CD4-positive, alpha-beta T cell treated with Interleukin-6 at 100 ng/mL for 8 hours (primary cell): ENCODE measurements at regions not wholly inside any gene's neighbourhood (a gene's known extent, or its start where the extent isn't known, plus 50 kb on each side); places are given as distances from the start of the nearest gene placed in this dataset.
"Not testable (repeated sequence)": the region's sequence is repeated elsewhere in the genome, so short reads cannot be mapped to it uniquely, and the experiment has no call there.

Source experiments
- DNase-seq: peaks from one replicate; pipeline ENCODE4 v3.0.0-alpha.2; 2020; ENCODE audit warnings: mixed read lengths, low spot score

DNA sequence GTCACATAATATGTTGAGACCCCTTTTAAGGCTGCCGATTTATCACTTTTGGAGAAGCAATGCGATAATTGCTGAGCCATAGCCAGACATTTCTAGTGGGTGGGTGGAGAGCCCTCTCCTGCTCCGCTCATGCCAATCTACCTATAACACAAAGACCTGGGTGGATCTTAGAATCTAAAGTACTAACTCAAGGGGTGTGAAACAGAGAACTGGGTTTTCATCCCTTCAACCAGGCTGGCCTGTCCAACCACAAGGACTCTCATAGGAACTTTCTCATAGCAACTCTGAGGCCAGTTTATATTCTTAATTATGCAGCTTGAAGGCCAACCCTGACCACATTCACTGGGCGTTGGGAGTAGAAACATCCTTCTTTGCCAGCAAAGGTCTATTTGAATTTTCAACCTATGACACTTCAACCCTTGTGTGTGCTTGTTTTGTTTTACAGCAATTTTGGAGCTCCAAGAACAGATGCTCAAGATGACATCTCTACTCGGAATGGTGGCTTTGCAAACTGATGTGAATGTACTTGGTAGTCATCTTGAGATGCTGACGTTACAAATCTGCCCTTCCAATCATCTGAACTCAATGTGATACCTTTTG, 1198.2 kb upstream of the AUTS2 start:
- DNase-seq = no peak

DNA sequence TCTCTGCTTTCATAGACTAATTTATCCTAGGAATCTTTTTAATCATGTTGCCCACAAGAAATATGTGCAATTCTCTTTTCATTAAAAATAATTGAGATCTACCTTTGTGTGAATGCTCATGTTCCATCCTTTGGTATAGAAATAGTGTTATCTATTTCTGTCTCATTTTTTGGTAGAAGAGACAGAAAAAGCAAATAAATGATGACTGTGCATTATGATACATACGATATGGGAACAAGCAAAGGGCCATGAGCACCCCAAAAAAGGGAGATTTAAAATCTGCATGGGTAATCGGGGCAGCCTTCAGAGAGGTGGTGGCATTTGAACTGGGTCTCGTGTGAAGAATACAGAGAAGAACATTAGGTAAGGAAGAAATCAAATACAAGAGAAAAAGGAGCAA, 1197.5 kb upstream of the AUTS2 start:
- DNase-seq = no peak

DNA sequence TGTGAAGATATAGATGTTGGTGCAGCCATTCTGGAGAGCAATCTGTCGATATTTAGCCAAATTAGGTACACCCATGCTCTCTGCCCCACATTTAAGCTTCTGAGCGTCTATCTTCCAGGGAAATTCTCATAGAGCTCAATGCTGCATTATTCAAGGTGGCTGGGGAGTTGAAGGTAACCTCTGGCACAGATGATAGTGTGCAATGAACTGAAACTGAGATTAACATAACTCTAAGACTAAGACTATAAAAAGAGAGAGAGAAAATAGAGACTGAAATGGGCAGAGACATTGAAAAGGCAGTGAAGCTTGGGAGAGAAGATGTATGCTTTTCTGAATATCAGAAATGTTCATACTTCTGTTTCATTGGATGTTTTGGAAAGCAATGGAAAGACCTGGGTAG, 1197.0 kb upstream of the AUTS2 start:
- no peak for DNase-seq

DNA sequence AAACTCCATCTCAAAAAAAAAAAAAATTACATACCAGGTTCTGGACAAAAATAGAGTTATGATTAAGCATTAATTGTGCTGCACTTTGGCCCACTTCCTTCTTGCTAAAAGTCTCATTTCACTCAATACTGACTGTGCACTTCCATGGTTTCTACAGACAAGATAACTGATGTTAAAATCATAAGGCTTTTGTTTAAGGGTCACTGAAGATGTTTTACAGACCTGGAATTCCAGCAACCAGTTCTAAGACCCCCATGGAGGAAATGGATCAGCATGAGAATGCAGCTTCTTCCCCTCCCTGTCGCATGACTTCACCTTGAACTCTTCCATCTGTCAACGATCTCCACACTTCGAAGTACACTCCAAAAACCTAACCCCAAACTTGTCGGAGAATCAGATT, 1191.8 kb upstream of the AUTS2 start:
- no peak for DNase-seq

DNA sequence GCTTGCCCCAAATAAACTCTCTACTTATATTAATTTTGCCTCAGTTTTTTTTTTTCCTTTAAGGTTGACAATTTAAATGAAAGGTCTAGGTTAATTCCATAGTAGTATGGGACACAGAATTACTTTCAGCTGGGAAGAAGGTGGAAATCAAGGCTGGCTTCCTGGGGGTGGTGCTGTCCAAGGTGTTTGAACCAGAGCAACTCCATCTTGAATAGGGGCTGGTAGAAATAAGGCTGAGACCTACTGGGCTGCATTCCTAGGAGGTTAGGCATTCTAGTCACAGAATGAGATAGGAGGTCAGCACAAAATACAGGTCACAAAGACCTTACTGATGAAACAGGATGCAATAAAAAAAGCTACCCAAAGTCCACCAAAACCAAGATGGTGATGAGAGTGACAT, 1190.8 kb upstream of the AUTS2 start:
- DNase-seq = no peak

DNA sequence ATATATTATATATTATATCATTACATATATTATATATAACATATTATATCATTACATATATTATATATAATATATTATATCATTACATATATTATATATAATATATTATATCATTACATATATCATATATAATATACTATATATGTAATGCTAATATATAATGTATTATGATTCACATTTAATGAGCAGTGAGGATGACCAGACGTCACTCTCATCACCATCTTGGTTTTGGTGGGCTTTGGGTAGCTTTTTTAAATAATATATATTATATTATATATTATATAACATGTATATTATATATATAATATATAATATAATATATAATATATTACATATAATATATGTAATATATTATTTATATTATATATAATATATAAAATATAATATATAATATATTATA, 1189.4 kb upstream of the AUTS2 start:
- DNase-seq = no peak

DNA sequence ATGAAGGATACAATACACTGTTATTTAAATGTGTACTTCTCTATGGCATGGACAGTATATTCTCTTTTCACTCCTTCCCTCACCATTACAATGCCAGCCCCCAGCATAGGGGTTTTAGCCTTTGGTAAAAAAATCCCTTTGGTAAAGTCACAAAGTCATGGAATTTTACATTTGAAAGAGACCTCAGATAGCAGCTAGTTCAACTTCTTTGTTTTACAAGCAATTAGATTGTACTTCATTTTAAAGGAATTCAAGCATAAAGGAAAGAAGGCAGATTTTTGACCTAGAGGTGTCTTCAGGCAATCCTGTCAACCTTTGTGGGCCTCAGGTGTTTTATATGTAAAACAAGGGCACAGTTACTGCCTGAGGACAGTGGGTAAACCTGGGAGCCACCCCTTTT, 1188.4 kb upstream of the AUTS2 start:
- no peak for DNase-seq

DNA sequence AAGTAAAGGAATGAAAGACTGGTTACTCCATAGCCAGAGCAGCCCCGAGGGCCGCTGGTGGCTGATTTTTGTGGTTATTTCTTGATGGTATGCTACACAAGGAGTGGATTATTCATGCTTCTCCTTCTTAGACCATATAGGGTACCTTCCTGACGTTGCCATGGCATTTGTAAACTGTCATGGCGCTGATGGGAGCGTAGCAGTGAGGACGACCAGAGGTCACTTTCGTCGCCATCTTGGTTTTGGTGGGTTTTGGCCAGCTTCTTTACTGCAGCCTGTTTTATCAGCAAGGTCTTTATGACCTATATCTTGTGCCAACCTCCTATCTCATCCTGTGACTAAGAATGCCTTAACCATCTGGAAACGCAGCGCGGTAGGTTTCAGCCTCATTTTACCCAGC, 1187.6 kb upstream of the AUTS2 start:
- not testable (repeated sequence) for DNase-seq

DNA sequence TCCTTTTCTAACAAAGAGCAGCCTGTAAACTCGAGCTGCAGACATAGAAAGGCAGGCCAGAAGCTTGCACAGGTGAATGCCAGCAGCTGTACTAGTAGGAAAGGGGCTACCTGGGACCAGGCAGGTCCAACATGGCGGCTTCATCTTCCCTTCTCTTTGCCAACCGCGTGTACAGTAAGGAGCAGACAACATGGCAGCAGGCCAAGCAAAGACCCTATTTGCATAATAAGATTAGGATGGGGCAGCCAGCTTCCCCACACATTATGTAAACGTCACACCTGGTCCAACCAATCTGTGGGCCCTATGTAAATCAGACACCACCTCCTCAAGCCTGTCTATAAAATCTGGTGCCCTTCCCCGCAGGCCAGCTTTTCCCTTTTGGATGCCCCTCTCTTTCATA, 1186.5 kb upstream of the AUTS2 start:
- no peak for DNase-seq

DNA sequence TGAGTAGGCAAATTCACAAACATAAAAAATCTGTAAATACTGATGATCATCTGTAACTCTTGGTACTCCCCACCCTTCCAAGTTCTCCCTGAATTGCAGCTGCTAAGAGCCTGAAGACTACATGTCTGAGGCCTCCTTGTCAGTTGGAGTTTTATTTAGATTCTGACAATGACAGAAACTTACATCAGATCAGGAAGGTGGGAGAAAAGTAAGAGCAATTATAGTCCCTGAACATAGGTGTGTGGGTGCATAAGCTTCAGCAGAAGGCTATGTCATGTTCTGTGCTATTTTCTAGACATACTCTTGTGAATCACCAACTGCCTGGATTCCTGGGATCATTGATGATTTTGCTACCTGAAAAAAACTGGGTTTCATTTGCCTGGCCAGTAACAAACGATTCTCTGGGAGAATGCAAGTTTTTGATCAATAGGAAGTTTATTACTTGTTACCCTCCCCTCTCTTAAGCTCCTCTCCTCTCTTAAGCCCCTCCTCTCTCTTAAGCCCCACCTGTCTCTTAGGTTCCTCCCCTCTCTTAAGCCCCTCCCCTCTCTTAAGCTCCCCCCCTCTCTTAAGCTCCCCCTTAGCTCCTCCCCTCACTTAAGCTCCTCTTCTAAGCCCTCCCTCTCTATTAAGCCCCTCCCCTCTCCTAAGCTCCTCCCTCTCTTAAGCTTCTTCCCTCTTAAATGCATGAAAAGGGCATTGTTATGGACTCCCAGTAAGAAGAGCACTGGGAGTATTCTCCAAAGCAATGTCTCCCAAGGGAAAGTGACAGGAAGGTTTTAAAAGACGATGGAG, 1183.4 kb upstream of the AUTS2 start:
- DNase-seq = no peak

DNA sequence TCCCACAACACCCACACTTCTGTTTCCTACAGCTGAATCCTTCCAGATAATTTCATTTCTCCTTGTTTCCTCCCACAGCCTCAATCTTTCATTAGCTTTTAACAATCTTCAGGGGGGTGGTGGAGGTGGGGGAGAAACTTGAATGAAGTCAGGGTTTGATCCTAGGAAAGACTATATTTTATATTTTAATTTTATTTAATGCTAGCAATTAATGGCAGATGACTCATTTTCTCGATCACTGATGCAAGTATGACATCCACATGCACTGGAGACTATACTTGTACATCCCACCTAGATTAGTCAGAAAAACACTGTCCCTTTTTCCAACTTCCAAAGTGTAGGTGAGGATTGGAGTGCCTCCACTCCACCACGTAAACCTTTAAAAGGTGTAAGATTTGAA, 1181.3 kb upstream of the AUTS2 start:
- DNase-seq = no peak

DNA sequence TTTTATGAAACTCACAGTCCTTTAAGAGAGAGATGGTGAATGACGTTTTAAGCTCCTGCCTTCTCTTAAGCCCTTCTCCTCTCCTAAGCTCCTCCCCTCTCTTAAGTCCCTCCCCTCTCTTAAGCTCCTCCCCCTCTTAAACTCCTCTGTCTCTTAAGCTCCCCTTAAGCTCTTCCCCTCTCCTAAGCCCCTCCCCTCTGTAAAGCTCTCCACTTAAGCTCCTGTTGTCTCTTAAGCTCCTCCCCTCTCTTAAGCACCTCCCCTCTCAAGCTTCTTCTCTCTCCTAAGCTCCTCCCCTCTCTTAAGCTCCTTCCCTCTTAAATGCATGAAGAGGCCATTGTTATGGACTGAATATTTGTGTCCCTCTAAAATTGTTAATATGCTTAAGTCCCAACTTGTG, 1180.6 kb upstream of the AUTS2 start:
- no peak for DNase-seq

DNA sequence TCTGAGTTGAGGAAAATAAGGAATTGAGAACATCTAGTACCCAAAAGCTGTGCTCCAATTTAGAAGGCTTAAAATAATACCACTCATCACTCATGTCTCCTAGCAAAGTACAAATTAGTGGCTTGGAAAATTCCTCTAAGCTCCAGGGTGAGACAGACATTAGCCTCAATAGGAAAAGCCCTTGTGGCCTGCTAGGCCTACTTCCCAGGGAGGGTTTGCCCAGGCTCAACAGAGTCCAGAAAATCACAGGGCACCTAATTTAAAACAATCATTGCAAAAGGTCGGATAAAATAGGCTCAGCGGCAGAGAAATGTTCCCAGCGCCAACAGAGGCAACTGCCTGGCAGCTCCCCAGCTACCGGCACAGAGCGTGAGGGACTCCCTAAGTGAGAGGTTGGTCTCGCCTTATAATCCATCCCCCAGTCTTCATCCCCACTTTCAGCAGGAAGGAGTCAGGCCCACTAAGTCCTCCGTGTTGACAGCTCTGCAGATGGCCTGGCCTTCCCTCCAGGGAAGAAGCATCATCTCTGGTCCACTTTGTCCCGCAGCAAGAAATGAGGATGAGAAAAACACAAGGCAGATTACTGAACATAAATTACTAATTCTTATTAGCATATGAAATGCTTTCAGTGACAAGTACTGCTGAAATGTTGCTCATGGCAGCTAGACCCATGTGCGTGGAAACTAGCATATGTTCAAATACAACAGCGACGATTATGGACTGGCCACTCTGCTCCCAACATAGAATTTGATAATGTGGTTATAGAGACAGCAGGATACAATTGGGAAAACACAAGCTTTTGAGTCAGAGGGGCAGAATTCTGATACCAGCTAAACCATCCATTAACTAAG, 1177.7 kb upstream of the AUTS2 start:
- no peak for DNase-seq

DNA sequence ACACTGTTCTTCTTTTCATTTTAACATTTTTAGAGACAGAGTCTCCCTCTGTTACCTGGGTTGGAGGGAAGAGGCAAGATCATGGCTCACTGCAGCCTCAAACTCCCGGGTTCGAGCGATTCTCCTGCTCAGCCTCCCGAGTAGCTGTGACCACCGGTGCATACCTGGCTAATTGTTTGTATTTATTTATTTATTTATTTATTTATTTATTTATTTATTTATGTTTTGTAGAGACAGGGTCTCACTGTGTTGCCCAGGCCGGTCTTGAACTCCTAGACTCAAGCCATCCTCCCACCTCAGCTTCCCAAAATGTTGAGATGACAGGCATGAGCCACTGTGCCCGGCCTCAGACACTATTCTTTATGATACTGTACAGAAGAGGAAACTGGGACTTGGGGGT, 1176.6 kb upstream of the AUTS2 start:
- DNase-seq = no peak

DNA sequence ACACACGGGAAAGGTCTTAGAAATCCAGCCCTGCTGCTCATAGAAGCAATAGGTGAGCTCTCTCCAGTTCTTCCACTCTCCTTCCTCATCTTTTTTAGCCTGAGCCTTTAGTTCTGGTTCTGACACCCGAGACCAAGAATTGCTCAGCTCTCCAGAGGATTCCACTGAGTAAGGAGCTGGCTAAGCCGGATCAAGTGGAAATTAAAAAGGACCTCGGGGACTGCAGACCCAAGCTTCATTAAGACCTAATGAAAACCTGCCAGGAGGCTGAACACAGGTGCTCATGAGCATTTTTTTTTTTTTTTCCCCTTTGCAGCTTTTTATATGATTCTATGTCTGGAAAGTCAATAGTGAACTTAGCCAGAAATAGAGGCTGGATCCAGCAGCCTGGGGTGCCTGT, 1176.0 kb upstream of the AUTS2 start:
- DNase-seq = no peak

DNA sequence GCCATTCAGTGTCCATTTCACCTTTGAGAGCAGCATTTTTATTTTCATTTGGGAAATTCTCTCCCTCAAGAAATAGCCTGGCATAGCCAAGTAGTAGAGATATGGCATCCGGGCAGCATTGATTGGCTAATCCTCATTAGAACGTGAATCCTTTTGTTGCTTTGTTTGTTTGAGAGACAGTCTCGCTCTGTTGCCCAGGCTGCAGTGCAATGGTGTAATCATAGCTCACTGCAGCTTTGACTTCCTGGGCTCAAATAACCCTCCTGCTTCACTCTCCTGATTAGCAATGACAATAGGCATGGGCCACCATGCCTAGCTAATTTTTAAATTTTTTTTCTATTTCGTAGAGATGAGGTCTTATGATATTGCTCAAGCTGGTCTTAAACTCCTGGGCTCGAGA, 1174.9 kb upstream of the AUTS2 start:
- DNase-seq = no peak

DNA sequence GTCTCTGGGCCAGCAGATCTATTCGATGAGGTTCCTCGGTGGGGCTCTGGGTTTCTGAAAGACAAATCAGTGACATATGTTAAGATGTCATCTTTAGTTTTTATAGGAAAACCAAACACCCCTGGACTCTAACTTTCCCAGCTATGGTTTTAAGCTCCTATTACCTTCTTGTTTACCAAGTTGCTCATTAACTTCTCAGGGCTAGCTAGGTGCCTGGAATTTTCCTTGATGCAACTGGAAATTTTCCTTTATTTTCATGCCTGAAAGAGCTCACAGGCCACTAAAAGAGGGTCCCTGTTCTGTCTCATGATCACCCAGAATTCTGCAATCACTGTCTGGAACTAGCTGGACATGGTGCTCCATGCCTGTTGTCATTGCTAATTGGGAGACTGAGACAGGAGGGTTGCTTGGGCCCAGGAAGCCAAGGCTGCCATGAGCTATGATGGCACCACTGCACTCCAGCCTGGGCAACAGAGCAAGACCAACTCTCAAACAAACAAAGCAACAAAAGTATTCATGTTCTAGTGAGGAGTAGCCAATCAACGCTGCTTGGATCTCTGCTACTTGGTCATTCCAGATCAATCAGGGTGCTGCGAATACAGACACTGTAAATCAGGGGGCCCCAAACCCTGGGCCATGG, 1173.5 kb upstream of the AUTS2 start:
- no peak for DNase-seq

DNA sequence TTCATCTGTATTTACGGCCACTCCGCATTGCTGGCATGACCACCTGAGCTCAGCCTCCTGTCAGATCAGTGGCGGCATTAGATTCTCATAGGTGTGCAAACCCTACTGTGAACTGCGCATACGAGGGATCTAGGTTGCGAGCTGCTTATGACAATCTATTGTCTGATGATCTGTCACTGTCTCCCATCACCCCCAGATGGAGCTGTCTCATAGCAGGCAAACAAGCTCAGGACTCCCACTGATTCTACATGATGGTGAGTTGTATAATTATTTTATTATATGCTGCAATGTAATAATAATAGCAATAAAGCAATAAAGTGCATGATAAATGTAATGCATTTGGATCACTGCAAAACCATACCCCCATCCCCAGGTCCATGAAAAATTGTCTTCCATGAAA, 1172.9 kb upstream of the AUTS2 start:
- DNase-seq = no peak

DNA sequence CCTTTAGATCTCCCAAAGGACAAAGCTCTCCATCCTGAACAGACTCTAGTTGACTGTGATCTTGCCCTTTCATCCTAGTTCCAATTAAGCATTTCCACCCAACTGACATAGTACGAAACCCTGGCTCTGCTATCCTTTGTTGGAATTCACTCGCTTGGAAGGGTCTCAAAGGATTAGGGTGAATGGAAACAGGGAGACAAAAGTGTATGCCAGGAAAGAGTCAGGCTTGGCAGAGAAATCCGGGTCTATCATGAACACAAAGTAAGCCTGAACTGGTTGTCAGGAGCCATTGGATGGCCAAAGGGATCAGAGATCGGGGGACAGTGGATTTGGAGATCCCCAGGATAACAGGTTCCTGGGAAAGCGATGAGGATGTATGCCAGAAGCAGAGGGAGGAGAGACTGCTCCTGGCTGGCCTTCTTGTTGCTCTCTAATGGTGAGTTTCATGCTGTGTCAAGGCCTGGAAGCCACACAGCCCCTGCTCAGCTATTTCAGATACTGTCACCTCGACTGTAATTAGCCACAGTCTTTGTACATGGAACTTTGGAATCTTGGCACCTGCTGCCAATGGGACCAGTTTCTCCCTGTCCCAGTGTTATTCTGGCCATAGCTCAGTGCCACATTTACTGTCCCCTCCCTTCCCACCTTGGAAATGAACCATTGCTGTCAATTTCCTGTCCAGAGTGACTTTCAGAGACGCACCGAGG, 1168.7 kb upstream of the AUTS2 start:
- no peak for DNase-seq

DNA sequence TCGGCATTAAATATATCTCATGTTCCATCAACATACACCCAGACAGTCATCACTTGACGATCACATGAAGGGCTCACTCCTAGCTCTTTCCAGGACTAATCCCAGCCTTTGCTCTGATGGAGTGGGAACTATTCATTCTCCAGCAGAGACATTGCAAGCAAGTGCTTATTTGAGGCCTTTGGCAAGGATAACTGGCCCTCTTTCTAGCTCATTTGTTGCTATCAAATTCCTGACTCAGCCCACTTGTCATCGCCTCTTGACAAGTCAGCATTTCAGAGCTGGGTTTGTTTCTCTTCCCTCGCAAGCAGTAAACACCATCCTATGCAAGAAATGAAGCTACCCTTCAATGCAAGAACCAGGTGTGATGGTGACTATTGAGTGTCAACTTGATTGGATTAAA, 1165.7 kb upstream of the AUTS2 start:
- DNase-seq = no peak

DNA sequence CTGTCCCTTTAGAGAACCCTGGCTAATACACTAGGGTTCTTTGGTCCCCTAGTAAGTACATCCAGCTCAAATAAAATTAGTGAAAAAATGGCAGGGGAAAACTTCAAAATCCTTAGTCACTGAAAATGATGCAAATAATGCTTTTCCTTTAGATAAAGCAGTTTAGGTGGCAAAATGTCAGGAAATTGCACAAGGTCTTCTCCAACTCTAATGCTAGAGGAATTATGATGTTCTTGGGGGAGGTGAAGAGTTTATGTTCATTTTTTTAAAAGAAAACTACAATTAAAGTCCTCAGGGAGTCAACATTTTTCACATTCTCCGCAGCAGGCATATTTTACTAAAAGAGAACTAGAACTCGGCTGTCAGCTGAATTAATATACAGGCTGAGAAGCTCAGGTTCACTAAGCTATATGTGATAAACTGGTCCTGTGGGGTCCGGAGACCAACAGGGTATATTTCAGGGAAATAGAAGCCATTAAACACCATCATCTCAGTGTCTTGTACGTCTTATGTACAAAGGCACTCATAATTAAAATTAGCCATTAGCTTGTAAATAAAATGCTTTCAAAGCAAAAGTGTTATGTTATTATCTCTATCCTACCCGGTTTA, 1164.7 kb upstream of the AUTS2 start:
- DNase-seq = no peak

DNA sequence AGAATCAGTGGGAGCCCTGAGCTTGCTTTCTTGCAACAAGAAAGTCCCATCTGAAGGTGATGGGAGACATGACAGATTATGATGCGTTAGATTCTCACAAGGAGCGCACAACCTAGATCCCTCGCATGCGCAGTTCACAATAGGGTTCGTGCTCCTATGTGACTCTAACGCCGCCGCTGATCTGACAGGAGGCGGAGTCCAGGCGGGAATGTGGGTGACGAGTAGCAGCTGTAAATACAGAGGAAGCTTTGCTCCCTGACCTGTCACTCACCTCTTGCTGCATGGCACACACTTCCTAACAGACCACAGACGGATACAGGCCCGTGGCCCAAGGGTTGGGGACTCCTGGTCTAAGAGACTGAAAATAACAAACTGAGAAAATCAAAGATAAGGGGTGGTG, 1163.4 kb upstream of the AUTS2 start:
- no peak for DNase-seq
